GM13976 (cell line): ENCODE measurements at regions not wholly inside any gene's neighbourhood (a gene's known extent, or its start where the extent isn't known, plus 50 kb on each side); places are given as distances from the start of the nearest gene placed in this dataset.

Source experiments
- DNase-seq: peaks from one replicate; pipeline ENCODE4 v3.0.0; 2012; ENCODE audit warnings: low spot score
- CTCF ChIP-seq: IDR thresholded peaks from 2 replicates; pipeline ENCODE4 v1.5.1; 2012; ENCODE audit warnings: borderline replicate concordance, mild to moderate bottlenecking; ENCODE audit not compliant: insufficient read depth; ENCODE audit errors: extremely low read depth, missing control alignments, control extremely low read depth
- in situ Hi-C: fragments of 300-500 bp; cut with MboI; formaldehyde crosslinking; loops from one replicate; pipeline ENCODE4 v1.12.0; 2022; ENCODE audit warnings: low sequenced_read_pairs, mixed read lengths, inconsistent platforms; ENCODE audit not compliant: unreplicated experiment

- in situ Hi-C loops: no loop called here
- no peak for TF ChIP-seq CTCF
- DNase-seq: no peak
These were observed 276.1 kb downstream of the GLRX3 start for GRCh38 chr10:130412317-130412716.

- in situ Hi-C loops: no loop called here
- no peak for DNase-seq
- TF ChIP-seq CTCF: no peak
These were observed 280.4 kb downstream of the GLRX3 start for GRCh38 chr10:130416334-130417150.

- TF ChIP-seq CTCF: no peak
- DNase-seq: no peak
- in situ Hi-C loops: no loop called here
These were observed 282.5 kb downstream of the GLRX3 start for GRCh38 chr10:130418731-130419130.

GRCh38 chr10:130421909-130422308 lies 285.7 kb downstream of the GLRX3 start:
- TF ChIP-seq CTCF: no peak
- no peak for DNase-seq
- in situ Hi-C loops: no loop called here

- DNase-seq: no peak
These were observed 286.5 kb downstream of the GLRX3 start for GRCh38 chr10:130422366-130423324.

More at GRCh38 chr10:130422366-130423324, 286.5 kb downstream of the GLRX3 start:
- in situ Hi-C loops: no loop called here
- no peak for TF ChIP-seq CTCF
